PC-3 (cell line): ENCODE measurements at regions not wholly inside any gene's neighbourhood (a gene's known extent, or its start where the extent isn't known, plus 50 kb on each side); places are given as distances from the start of the nearest gene placed in this dataset.

Experiments used
- CTCF ChIP-seq: fragments of 300-600 bp; sonication (generic); conservative IDR thresholded peaks from 2 replicates; pipeline ENCODE4 v1.5.1; 2017; ENCODE audit warnings: antibody characterized with exemption, low read depth, mild to moderate bottlenecking, low read length
- EZH2 ChIP-seq: fragments of 300-600 bp; sonication (generic); IDR thresholded peaks from one replicate; pipeline ENCODE4 v1.6.1; 2017; ENCODE audit warnings: antibody characterized with exemption, mild to moderate bottlenecking, low read length; ENCODE audit not compliant: unreplicated experiment
- EZH2phosphoT487 ChIP-seq: fragments of 300-600 bp; sonication (generic); IDR thresholded peaks from 2 replicates; pipeline ENCODE4 v1.6.1; 2018; ENCODE audit warnings: mild to moderate bottlenecking, antibody characterized with exemption, low read length, borderline replicate concordance

GRCh38 chr2:88239781-88240180 is 69.6 kb downstream of the THNSL2 start:
- TF ChIP-seq CTCF (no peak), EZH2 (no peak), EZH2phosphoT487 (no peak)
